ENCODE measurements at regions not wholly inside any gene's neighbourhood (a gene's known extent, or its start where the extent isn't known, plus 50 kb on each side); places are given as distances from the start of the nearest gene placed in this dataset.

GRCh38 chr4:104677116-104677515 lies 182.4 kb upstream of the CXXC4 start:
- no peak for TF ChIP-seq CTCF (conservative IDR thresholded peaks at IDR 0.05; ENCODE audit: low read depth, low read length)
- no peak for TF ChIP-seq EZH2 (IDR thresholded peaks at IDR 0.05; ENCODE audit: low read length, unreplicated experiment)

Measured in PC-3 (cell line).